Tibial nerve (tissue), 4 donors: ENCODE measurements at regions not wholly inside any gene's neighbourhood (a gene's known extent, or its start where the extent isn't known, plus 50 kb on each side); places are given as distances from the start of the nearest gene placed in this dataset.

Source experiments
- DNase-seq, 2 donors: peaks; one replicate each; pipeline ENCODE4 v3.0.0-alpha.2; 2019; ENCODE audit warnings: low spot score in 2 of 2
- H3K27ac ChIP-seq, 4 donors: fragments of 200-600 bp; sonication (generic) in 3 of 4; one replicate each; pipeline ENCODE4 v1.5.1; 2017 to 2019; ENCODE audit warnings: mild to moderate bottlenecking in 1 of 4
- H3K27me3 ChIP-seq, 2 donors: fragments of 200-600 bp; sonication (generic) in 1 of 2; one replicate each; pipeline versions ENCODE4 v1.5.1 to v1.6.0; 2017 to 2019
- H3K36me3 ChIP-seq, 3 donors: fragments of 200-600 bp; sonication (generic); one replicate each; pipeline ENCODE4 v1.5.1; 2018 to 2019
- H3K4me1 ChIP-seq, 4 donors: fragments of 200-600 bp; sonication (generic) in 3 of 4; one replicate each; pipeline ENCODE4 v1.5.1; 2017 to 2019
- H3K4me3 ChIP-seq, 4 donors: fragments of 200-600 bp; sonication (generic) in 3 of 4; one replicate each; pipeline ENCODE4 v1.5.1; 2017 to 2019; ENCODE audit warnings: mild to moderate bottlenecking in 1 of 4, moderate library complexity in 1 of 4
- H3K9me3 ChIP-seq, 4 donors: fragments of 200-600 bp; sonication (generic) in 3 of 4; one replicate each; pipeline ENCODE4 v1.5.1; 2017 to 2019
- CTCF ChIP-seq, 5 experiments: fragments of 200-600 bp in 3 of 5; fragments of 450-650 bp in 2 of 5; sonication (generic) in 3 of 5; IDR thresholded peaks; one replicate each; pipeline ENCODE4 v1.5.1; 2016 to 2019; ENCODE audit warnings: antibody characterized with exemption in 5 of 5, mild to moderate bottlenecking in 3 of 5, moderate library complexity in 2 of 5
- EP300 ChIP-seq, 2 donors: sonication (generic); formaldehyde crosslinking; IDR thresholded peaks; one replicate each; pipeline ENCODE4 v1.6.1; 2017; ENCODE audit warnings: antibody characterized with exemption in 2 of 2, mild to moderate bottlenecking in 1 of 2
- POLR2A ChIP-seq, 2 donors: fragments of 450-650 bp; IDR thresholded peaks; one replicate each; pipeline ENCODE4 v1.6.1; 2017; ENCODE audit warnings: antibody characterized with exemption in 2 of 2, mild to moderate bottlenecking in 2 of 2, moderate library complexity in 2 of 2
- WGBS, 2 donors: methylation state at CpG; one replicate each; pipeline ENCODE4 v1.1.5; 2018; 5-methylcytosine and 5-hydroxymethylcytosine counted together

GRCh38 chr11:15828215-15828853 is 528.0 kb downstream of the SOX6 start:
- no peak for TF ChIP-seq POLR2A (IDR thresholded peaks at IDR 0.05)
- no peak for TF ChIP-seq CTCF (IDR thresholded peaks at IDR 0.05)
- no peak for TF ChIP-seq EP300 (IDR thresholded peaks at IDR 0.05)
- H3K4me1 ChIP-seq: peaks cover 0 to 44% (median 5%) of the 10 kb centered on the region in 4 donors
- 36 to 39% methylated on average over 9 of the region's 9 CpGs for WGBS, 2 donors
- no peak for DNase-seq
- H3K36me3 ChIP-seq: no peaks in the 10 kb centered on the region
- no peaks in the 10 kb centered on the region for H3K9me3 ChIP-seq
- no peak overlapping the region for H3K4me3 ChIP-seq
- H3K27ac ChIP-seq: peak overlapping the region in 2 of 4 donors; percentile 38 to 62
- no peaks in the 10 kb centered on the region for H3K27me3 ChIP-seq

- 21 to 22% methylated on average over 1 of the region's 1 CpG for WGBS, 2 donors
- DNase-seq: no peak
- Histone ChIP-seq H3K4me3 (no peak overlapping the region), H3K9me3 (no peaks in the 10 kb centered on the region), H3K36me3 (no peaks in the 10 kb centered on the region), H3K27ac (peak overlapping the region in 1 of 4 donors; percentile 62), H3K27me3 (no peaks in the 10 kb centered on the region), H3K4me1 (peaks cover 0 to 44% (median 5%) of the 10 kb centered on the region in 4 donors)
- TF ChIP-seq EP300 (IDR thresholded peaks at IDR 0.05) (no peak), CTCF (IDR thresholded peaks at IDR 0.05) (no peak), POLR2A (IDR thresholded peaks at IDR 0.05) (no peak)
These were observed 527.0 kb downstream of the SOX6 start for GRCh38 chr11:15829312-15829711.

- H3K9me3 ChIP-seq: no peaks in the 10 kb centered on the region
- WGBS, 2 donors: 41 to 42% methylated on average over 9 of the region's 9 CpGs
- no peak overlapping the region for H3K4me3 ChIP-seq
These were observed 525.5 kb downstream of the SOX6 start for GRCh38 chr11:15830741-15831428.

GRCh38 chr11:15835788-15836411 is 520.4 kb downstream of the SOX6 start:
- 87 to 91% methylated on average over 7 of the region's 7 CpGs for WGBS, 2 donors
- TF ChIP-seq POLR2A (IDR thresholded peaks at IDR 0.05) (no peak), CTCF (IDR thresholded peaks at IDR 0.05) (no peak), EP300 (IDR thresholded peaks at IDR 0.05) (no peak)
- Histone ChIP-seq H3K4me1 (peaks cover 0 to 5% (median under 1%) of the 10 kb centered on the region in 4 donors), H3K36me3 (no peaks in the 10 kb centered on the region), H3K9me3 (no peaks in the 10 kb centered on the region), H3K27me3 (no peaks in the 10 kb centered on the region), H3K27ac (no peak overlapping the region), H3K4me3 (no peak overlapping the region)
- no peak for DNase-seq

More at GRCh38 chr11:15830741-15831428, 525.5 kb downstream of the SOX6 start:
- no peak overlapping the region for H3K27ac ChIP-seq
- no peak for DNase-seq
- no peaks in the 10 kb centered on the region for H3K27me3 ChIP-seq
- H3K36me3 ChIP-seq: no peaks in the 10 kb centered on the region
- peaks cover 0 to 44% (median 5%) of the 10 kb centered on the region in 4 donors for H3K4me1 ChIP-seq
- TF ChIP-seq CTCF (IDR thresholded peaks at IDR 0.05) (no peak), EP300 (IDR thresholded peaks at IDR 0.05) (no peak), POLR2A (IDR thresholded peaks at IDR 0.05) (no peak)

- TF ChIP-seq CTCF (IDR thresholded peaks at IDR 0.05) (no peak), POLR2A (IDR thresholded peaks at IDR 0.05) (no peak), EP300 (IDR thresholded peaks at IDR 0.05) (no peak)
- WGBS, 2 donors: 81 to 92% methylated on average over 1 of the region's 1 CpG
These were observed 519.6 kb downstream of the SOX6 start for GRCh38 chr11:15836795-15837194.

More at GRCh38 chr11:15836795-15837194, 519.6 kb downstream of the SOX6 start:
- no peak for DNase-seq
- Histone ChIP-seq H3K36me3 (no peaks in the 10 kb centered on the region), H3K27me3 (no peaks in the 10 kb centered on the region), H3K4me3 (no peak overlapping the region), H3K4me1 (no peaks in the 10 kb centered on the region), H3K27ac (no peak overlapping the region), H3K9me3 (no peaks in the 10 kb centered on the region)
